ENCODE measurements at regions not wholly inside any gene's neighbourhood (a gene's known extent, or its start where the extent isn't known, plus 50 kb on each side); places are given as distances from the start of the nearest gene placed in this dataset.

- Histone ChIP-seq H3K9me3 (ENCODE audit: control insufficient read depth, low read length) (no peaks in the 10 kb centered on the region), H3K27me3 (ENCODE audit: control insufficient read depth, insufficient read depth, low read length) (no peaks in the 10 kb centered on the region), H3K9ac (no peak overlapping the region), H3K27ac (no peak overlapping the region), H3K4me2 (ENCODE audit: low read length) (no peak overlapping the region), H2AFZ (no peak overlapping the region), H3K79me2 (no peaks in the 10 kb centered on the region), H3K4me1 (no peaks in the 10 kb centered on the region), H3K4me3 (ENCODE audit: low read depth, low read length) (no peak overlapping the region), H3K36me3 (ENCODE audit: control insufficient read depth, insufficient read depth, low read length) (no peaks in the 10 kb centered on the region)
- no peak for TF ChIP-seq CTCF (IDR thresholded peaks at IDR 0.05)
Observed at GRCh38 chr11:120040151-120040840, 97.6 kb downstream of the TRIM29 start.

GRCh38 chr11:120039039-120039438 is 98.9 kb downstream of the TRIM29 start:
- Histone ChIP-seq H3K36me3 (ENCODE audit: control insufficient read depth, insufficient read depth, low read length) (no peaks in the 10 kb centered on the region), H3K9ac (no peak overlapping the region), H3K4me3 (ENCODE audit: low read depth, low read length) (no peak overlapping the region), H3K27me3 (ENCODE audit: control insufficient read depth, insufficient read depth, low read length) (no peaks in the 10 kb centered on the region), H3K79me2 (no peaks in the 10 kb centered on the region), H3K4me2 (ENCODE audit: low read length) (no peak overlapping the region), H3K9me3 (ENCODE audit: control insufficient read depth, low read length) (no peaks in the 10 kb centered on the region), H3K27ac (no peak overlapping the region), H3K4me1 (no peaks in the 10 kb centered on the region), H2AFZ (no peak overlapping the region)
- TF ChIP-seq CTCF (IDR thresholded peaks at IDR 0.05) = no peak

DNA sequence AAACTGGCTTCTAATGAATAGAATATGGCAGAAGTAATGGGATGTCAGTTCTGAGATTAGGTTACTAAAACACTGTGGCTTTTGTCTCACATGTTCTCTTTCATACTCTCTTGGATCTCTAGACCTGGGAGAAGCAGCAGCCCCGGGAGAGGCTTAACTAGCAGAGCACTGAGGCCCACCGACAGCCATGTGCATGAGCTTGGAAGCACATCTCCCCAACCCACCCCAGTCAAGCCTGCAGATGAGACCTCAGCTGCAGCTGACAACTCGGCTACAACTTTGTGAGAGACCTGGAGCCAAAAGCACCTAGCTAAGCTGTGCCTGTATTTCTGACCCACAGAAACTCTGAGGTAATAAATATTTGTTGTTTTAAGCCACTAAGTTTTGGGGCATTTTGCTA is 100.8 kb downstream of the TRIM29 start:
- Histone ChIP-seq H3K4me1 (no peaks in the 10 kb centered on the region), H3K79me2 (no peaks in the 10 kb centered on the region), H3K9ac (no peak overlapping the region), H3K4me3 (ENCODE audit: low read depth, low read length) (no peak overlapping the region), H2AFZ (no peak overlapping the region), H3K36me3 (ENCODE audit: control insufficient read depth, insufficient read depth, low read length) (no peaks in the 10 kb centered on the region), H3K9me3 (ENCODE audit: control insufficient read depth, low read length) (no peaks in the 10 kb centered on the region), H3K4me2 (ENCODE audit: low read length) (no peak overlapping the region), H3K27me3 (ENCODE audit: control insufficient read depth, insufficient read depth, low read length) (no peaks in the 10 kb centered on the region), H3K27ac (no peak overlapping the region)
- no peak for TF ChIP-seq CTCF (IDR thresholded peaks at IDR 0.05)

DNA sequence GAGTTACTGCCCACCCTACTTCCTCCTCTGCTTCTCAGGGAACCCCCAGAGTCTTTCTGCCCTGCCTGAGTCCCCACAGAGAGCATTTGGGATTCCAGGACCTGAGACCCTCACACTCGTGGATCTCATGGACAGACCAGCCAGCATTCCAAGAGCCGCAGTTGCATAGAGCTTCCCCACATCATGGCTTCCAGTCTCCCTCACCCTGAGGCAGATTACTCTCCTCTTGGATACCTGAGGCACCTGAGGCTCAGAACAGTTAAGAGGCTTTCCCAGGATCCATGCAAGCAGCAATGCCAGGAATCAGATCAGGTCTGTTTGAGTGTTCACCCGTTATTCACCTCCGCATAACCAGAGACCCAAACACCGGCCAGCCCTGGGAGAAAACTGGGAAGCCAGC is 102.2 kb downstream of the TRIM29 start:
- Histone ChIP-seq H3K4me3 (ENCODE audit: low read depth, low read length) (no peak overlapping the region), H3K79me2 (no peaks in the 10 kb centered on the region), H3K4me1 (no peaks in the 10 kb centered on the region), H3K4me2 (ENCODE audit: low read length) (no peak overlapping the region), H3K9ac (no peak overlapping the region), H3K36me3 (ENCODE audit: control insufficient read depth, insufficient read depth, low read length) (no peaks in the 10 kb centered on the region), H2AFZ (no peak overlapping the region), H3K9me3 (ENCODE audit: control insufficient read depth, low read length) (no peaks in the 10 kb centered on the region), H3K27me3 (ENCODE audit: control insufficient read depth, insufficient read depth, low read length) (no peaks in the 10 kb centered on the region), H3K27ac (no peak overlapping the region)
- no peak for TF ChIP-seq CTCF (IDR thresholded peaks at IDR 0.05)

Data from parathyroid adenoma (tissue), 2 donors.